ENCODE measurements at regions not wholly inside any gene's neighbourhood (a gene's known extent, or its start where the extent isn't known, plus 50 kb on each side); places are given as distances from the start of the nearest gene placed in this dataset.
"Not testable (repeated sequence)": the region's sequence is repeated elsewhere in the genome, so short reads cannot be mapped to it uniquely, and the experiment has no call there.

DNA sequence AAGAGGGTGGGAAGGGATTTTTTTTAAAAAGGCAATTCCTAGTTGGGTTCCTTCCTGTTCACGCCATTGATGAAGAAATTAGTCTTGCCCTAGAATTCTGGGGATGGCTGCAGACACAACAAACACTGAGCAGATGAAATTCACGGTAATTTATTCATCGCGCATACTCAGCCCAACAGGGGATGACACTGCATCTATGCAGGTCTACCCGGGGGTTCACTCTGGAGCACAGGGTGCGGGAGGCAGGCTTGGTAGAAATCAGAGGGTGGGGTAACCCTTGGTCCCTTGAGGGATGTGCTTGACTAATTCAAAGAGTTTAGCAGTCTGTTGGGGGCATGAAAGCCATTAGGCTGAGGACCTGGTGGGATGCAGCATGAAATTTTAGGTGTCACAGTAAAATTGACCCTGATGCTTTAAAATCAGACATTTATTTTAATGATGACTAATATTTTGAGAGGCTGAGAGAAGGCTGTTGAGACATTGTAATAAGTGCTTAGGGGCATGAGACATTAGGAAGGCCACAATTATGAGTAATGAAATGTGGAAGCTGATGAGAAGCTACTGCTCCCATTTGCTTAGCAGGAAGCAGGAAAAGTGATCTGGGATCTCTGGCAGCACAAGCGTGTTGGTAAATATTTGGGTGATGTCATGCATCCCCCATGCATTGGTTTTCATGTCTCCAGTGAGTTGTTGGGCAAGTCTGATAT, 1800.3 kb upstream of the DEFB115 start:
- H3K4me1 ChIP-seq (ENCODE audit: control insufficient read depth in 2 of 2, insufficient read depth in 2 of 2, low read length in 2 of 2); H3K27ac Mint-ChIP-seq; H3K4me1 Mint-ChIP-seq; ATAC-seq; intact Hi-C loops (cut with micrococcal nuclease); H3K36me3 Mint-ChIP-seq; H3K4me3 ChIP-seq (ENCODE audit: low read length); H3K27me3 Mint-ChIP-seq; H3K27ac ChIP-seq (ENCODE audit: low read depth, low read length); DNase-seq; H3K27me3 ChIP-seq (ENCODE audit: control insufficient read depth in 2 of 2, insufficient read depth in 2 of 2, low read length in 2 of 2); H3K4me3 Mint-ChIP-seq; H3K36me3 ChIP-seq (ENCODE audit: control insufficient read depth in 2 of 3, insufficient read depth in 3 of 3, low read length in 3 of 3); CTCF ChIA-PET; H3K9me3 ChIP-seq (ENCODE audit: control insufficient read depth in 2 of 3, low read length in 3 of 3); POLR2A ChIA-PET: not testable (repeated sequence)
- H3K9me3 Mint-ChIP-seq = peaks cover 0 to 33% (median 10%) of the 10 kb centered on the region in 11 donors

DNA sequence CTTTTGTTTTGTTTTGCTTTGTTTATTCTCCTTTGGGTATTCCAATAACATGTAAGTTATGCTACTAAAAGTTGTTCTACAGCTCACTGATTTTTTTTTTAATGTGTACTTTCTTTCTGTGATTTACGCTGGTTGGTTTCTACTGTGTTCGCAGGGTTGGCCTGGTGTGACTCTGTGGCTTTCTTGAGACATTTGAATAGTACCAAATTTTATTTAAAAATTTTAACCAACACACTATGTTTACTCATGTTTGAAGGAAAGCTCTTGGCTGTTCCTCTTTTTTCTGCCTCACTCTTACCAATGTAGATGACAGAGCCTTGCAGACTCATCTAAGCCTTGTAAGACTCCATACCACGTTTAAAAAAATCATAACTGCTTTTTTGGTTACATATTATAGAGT, 1784.9 kb upstream of the DEFB115 start:
- intact Hi-C loops (cut with micrococcal nuclease) = no loop called here
- no peaks in the 10 kb centered on the region for H3K27me3 ChIP-seq (ENCODE audit: control insufficient read depth in 2 of 2, insufficient read depth in 2 of 2, low read length in 2 of 2)
- peaks cover 0 to 3% (median 0%) of the 10 kb centered on the region in 3 experiments for H3K9me3 ChIP-seq (ENCODE audit: control insufficient read depth in 2 of 3, low read length in 3 of 3)
- no peaks in the 10 kb centered on the region for H3K36me3 ChIP-seq (ENCODE audit: control insufficient read depth in 2 of 3, insufficient read depth in 3 of 3, low read length in 3 of 3)
- H3K27ac ChIP-seq (ENCODE audit: low read depth, low read length) = no peak overlapping the region
- DNase-seq (no peak), ATAC-seq (no peak)
- CTCF ChIA-PET = no interaction called here
- no peak overlapping the region for H3K4me3 ChIP-seq (ENCODE audit: low read length)
- H3K4me1 Mint-ChIP-seq = no peaks in the 10 kb centered on the region
- H3K27ac Mint-ChIP-seq = no peak overlapping the region
- no peak overlapping the region for H3K4me3 Mint-ChIP-seq
- H3K27me3 Mint-ChIP-seq = peaks cover 0 to 6% (median 0%) of the 10 kb centered on the region in 5 donors
- H3K4me1 ChIP-seq (ENCODE audit: control insufficient read depth in 2 of 2, insufficient read depth in 2 of 2, low read length in 2 of 2) = no peaks in the 10 kb centered on the region
- H3K9me3 Mint-ChIP-seq = peaks cover 2 to 45% (median 15%) of the 10 kb centered on the region in 11 donors
- peaks cover 0 to 6% (median 0%) of the 10 kb centered on the region in 5 donors for H3K36me3 Mint-ChIP-seq
- POLR2A ChIA-PET = no interaction called here

DNA sequence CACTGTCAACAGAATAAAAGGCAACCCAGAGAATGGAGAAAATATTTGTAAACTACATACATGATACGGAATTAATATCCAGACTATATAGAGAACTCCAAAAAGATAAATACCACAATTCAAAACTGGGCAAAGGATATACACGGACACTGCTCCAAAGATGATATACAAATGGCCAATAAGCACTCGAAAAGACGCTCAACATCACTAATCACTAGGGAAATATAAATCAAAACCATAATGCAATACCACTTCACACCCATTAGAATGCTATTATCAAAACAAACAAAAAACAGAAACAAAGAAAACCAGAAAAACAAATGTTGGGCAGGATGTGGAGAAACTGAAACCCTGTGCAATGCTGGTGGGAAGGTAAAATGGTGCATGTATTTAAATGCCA, 1764.6 kb upstream of the DEFB115 start:
- H3K4me3 ChIP-seq (ENCODE audit: low read length); H3K27me3 Mint-ChIP-seq; H3K4me1 ChIP-seq (ENCODE audit: control insufficient read depth in 2 of 2, insufficient read depth in 2 of 2, low read length in 2 of 2); POLR2A ChIA-PET; DNase-seq; H3K4me1 Mint-ChIP-seq; H3K4me3 Mint-ChIP-seq; intact Hi-C loops (cut with micrococcal nuclease); H3K27ac ChIP-seq (ENCODE audit: low read depth, low read length); H3K36me3 Mint-ChIP-seq; H3K27ac Mint-ChIP-seq; H3K36me3 ChIP-seq (ENCODE audit: control insufficient read depth in 2 of 3, insufficient read depth in 3 of 3, low read length in 3 of 3); CTCF ChIA-PET; H3K27me3 ChIP-seq (ENCODE audit: control insufficient read depth in 2 of 2, insufficient read depth in 2 of 2, low read length in 2 of 2); H3K9me3 ChIP-seq (ENCODE audit: control insufficient read depth in 2 of 3, low read length in 3 of 3); ATAC-seq: not testable (repeated sequence)
- H3K9me3 Mint-ChIP-seq = peaks cover 0 to 18% (median 2%) of the 10 kb centered on the region in 11 donors

DNA sequence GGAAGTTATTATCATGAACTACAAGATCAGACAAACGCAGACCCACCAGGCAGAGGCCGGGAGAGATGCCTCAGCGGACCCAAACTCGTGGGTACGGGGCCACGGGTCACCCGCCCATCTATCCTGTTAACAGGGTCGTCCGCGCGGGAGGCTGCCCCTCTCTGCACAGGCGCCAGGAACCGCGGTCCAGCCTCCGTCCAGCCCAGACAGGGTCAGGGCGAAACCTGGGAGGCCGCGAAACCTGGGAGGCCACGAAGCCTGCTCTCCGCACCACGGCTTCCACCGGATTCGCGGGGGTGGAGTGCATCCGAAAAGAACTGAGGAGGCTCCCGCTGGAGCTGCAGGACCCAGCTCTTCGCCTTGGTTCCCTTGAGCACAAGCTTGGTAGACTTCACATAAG, 1760.7 kb upstream of the DEFB115 start:
- H3K36me3 ChIP-seq (ENCODE audit: control insufficient read depth in 2 of 3, insufficient read depth in 3 of 3, low read length in 3 of 3); H3K9me3 ChIP-seq (ENCODE audit: control insufficient read depth in 2 of 3, low read length in 3 of 3); ATAC-seq; H3K27ac ChIP-seq (ENCODE audit: low read depth, low read length); H3K27me3 Mint-ChIP-seq; H3K36me3 Mint-ChIP-seq; H3K4me1 ChIP-seq (ENCODE audit: control insufficient read depth in 2 of 2, insufficient read depth in 2 of 2, low read length in 2 of 2); H3K4me1 Mint-ChIP-seq; H3K4me3 ChIP-seq (ENCODE audit: low read length); POLR2A ChIA-PET; H3K27me3 ChIP-seq (ENCODE audit: control insufficient read depth in 2 of 2, insufficient read depth in 2 of 2, low read length in 2 of 2); CTCF ChIA-PET; DNase-seq: not testable (repeated sequence)
- Mint-ChIP-seq H3K27ac (peak overlapping the region in 3 of 9 donors; percentile 21 to 73 (median 38)), H3K9me3 (peaks cover 0 to 28% (median 8%) of the 10 kb centered on the region in 11 donors), H3K4me3 (peak overlapping the region in 1 of 10 donors; percentile 67)
- intact Hi-C loops (cut with micrococcal nuclease) = loop anchor here in 1 of 2 donors (1.0 kb wide), 1 partner anchor 51 kb away; no protein-coding TSS in a partner anchor

DNA sequence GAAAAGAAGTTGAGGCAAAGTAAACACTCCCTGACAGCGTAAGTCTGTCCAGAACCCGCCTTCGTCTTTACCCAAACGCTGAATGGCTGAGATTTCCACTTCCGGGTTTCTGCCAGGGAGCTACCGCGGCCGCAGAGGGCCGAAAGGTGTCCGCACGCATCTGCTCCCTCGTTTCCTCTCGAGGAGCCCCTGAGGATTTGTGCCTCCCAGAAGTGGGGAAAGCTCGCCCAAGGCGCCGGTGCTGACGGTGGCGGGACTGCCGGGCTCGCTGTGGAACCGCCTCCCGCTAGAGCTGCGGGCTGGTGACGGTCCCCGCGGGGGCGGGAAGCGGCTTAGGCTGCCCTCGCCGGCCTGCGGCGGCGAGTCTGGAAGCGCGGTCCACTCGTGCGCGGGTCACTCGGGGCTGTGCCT, 1760.2 kb upstream of the DEFB115 start:
- intact Hi-C loops (cut with micrococcal nuclease) = loop anchor here in 1 of 2 donors (1.0 kb wide), 1 partner anchor 52 kb away; no protein-coding TSS in a partner anchor
- ATAC-seq = no peak
- ChIA-PET CTCF (no interaction called here), POLR2A (no interaction called here)
- peak overlapping the region in 3 of 9 donors; percentile 21 to 73 (median 38) for H3K27ac Mint-ChIP-seq
- H3K4me1 Mint-ChIP-seq = peaks cover 0 to 9% (median 0%) of the 10 kb centered on the region in 7 donors
- no peaks in the 10 kb centered on the region for H3K4me1 ChIP-seq (ENCODE audit: control insufficient read depth in 2 of 2, insufficient read depth in 2 of 2, low read length in 2 of 2)
- DNase-seq = peak in 2 of 9 donors; percentile 12 to 13
- H3K9me3 Mint-ChIP-seq = peaks cover 0 to 28% (median 8%) of the 10 kb centered on the region in 11 donors
- peaks cover 0 to 5% (median 0%) of the 10 kb centered on the region in 5 donors for H3K27me3 Mint-ChIP-seq
- no peaks in the 10 kb centered on the region for H3K36me3 Mint-ChIP-seq
- H3K27me3 ChIP-seq (ENCODE audit: control insufficient read depth in 2 of 2, insufficient read depth in 2 of 2, low read length in 2 of 2) = no peaks in the 10 kb centered on the region
- peaks cover 0 to 4% (median 0%) of the 10 kb centered on the region in 3 experiments for H3K9me3 ChIP-seq (ENCODE audit: control insufficient read depth in 2 of 3, low read length in 3 of 3)
- H3K36me3 ChIP-seq (ENCODE audit: control insufficient read depth in 2 of 3, insufficient read depth in 3 of 3, low read length in 3 of 3) = no peaks in the 10 kb centered on the region
- H3K4me3 Mint-ChIP-seq = peak overlapping the region in 1 of 10 donors; percentile 67
- no peak overlapping the region for H3K4me3 ChIP-seq (ENCODE audit: low read length)
- H3K27ac ChIP-seq (ENCODE audit: low read depth, low read length) = no peak overlapping the region

DNA sequence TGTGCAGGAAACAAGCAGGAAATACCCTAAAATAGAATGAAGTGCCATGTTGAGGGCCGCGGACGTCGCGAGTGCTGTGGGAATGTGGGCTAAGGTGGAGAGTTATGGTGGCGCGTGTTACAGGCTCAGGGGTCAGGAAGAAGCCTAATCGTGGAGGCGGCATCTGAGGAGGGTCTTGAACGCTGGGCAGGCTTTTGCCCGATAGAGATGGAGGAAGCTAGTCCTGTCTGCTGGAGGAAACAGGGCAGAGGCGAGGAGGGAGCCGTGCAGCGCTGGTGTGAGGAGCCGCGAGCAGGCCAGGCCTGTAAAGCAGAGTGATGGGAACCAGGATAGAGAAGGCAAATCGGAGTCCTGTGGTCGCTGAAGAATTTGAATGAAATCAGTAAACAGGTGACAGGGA, 1759.8 kb upstream of the DEFB115 start:
- H3K9me3 ChIP-seq (ENCODE audit: control insufficient read depth in 2 of 3, low read length in 3 of 3); H3K4me1 ChIP-seq (ENCODE audit: control insufficient read depth in 2 of 2, insufficient read depth in 2 of 2, low read length in 2 of 2); H3K27me3 ChIP-seq (ENCODE audit: control insufficient read depth in 2 of 2, insufficient read depth in 2 of 2, low read length in 2 of 2); H3K4me3 Mint-ChIP-seq; H3K27ac ChIP-seq (ENCODE audit: low read depth, low read length); H3K4me1 Mint-ChIP-seq; H3K4me3 ChIP-seq (ENCODE audit: low read length); CTCF ChIA-PET; H3K27me3 Mint-ChIP-seq; POLR2A ChIA-PET; H3K36me3 Mint-ChIP-seq; ATAC-seq; H3K27ac Mint-ChIP-seq; H3K36me3 ChIP-seq (ENCODE audit: control insufficient read depth in 2 of 3, insufficient read depth in 3 of 3, low read length in 3 of 3): not testable (repeated sequence)
- intact Hi-C loops (cut with micrococcal nuclease) = loop anchor here in 1 of 2 donors (1.0 kb wide), 1 partner anchor 52 kb away; no protein-coding TSS in a partner anchor
- H3K9me3 Mint-ChIP-seq = peaks cover 0 to 28% (median 8%) of the 10 kb centered on the region in 11 donors
- peak in 2 of 9 donors; percentile 2 to 9 for DNase-seq

DNA sequence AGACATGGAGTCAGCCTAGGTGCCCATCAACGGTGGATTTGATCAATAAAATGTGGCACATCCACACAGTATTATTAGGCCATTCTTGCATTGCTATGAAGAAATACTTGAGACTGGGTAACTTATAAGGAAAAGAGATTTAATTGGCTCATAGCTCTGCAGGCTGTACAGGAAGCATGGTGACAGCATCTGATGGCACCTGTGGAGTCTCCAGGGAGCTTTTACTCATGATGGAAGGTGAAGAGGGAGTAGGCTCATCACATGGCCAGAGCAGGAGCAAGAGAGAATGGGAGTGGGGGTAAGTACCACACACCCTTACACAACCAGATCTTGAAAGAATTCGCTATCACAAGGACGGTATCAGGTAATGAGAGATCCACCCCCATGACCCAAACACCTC, 1756.7 kb upstream of the DEFB115 start:
- H3K9me3 Mint-ChIP-seq = peaks cover 0 to 19% (median 6%) of the 10 kb centered on the region in 11 donors
- H3K36me3 ChIP-seq (ENCODE audit: control insufficient read depth in 2 of 3, insufficient read depth in 3 of 3, low read length in 3 of 3); H3K4me1 ChIP-seq (ENCODE audit: control insufficient read depth in 2 of 2, insufficient read depth in 2 of 2, low read length in 2 of 2); H3K27ac Mint-ChIP-seq; H3K4me3 Mint-ChIP-seq; H3K27ac ChIP-seq (ENCODE audit: low read depth, low read length); H3K4me3 ChIP-seq (ENCODE audit: low read length); H3K27me3 Mint-ChIP-seq; intact Hi-C loops (cut with micrococcal nuclease); H3K9me3 ChIP-seq (ENCODE audit: control insufficient read depth in 2 of 3, low read length in 3 of 3); H3K36me3 Mint-ChIP-seq; CTCF ChIA-PET; POLR2A ChIA-PET; ATAC-seq; DNase-seq; H3K4me1 Mint-ChIP-seq; H3K27me3 ChIP-seq (ENCODE audit: control insufficient read depth in 2 of 2, insufficient read depth in 2 of 2, low read length in 2 of 2): not testable (repeated sequence)
